Natural killer cell treated with Interleukin-12 subunit alpha and Interleukin-12 subunit beta and Interleukin-15 and Interleukin-18, amount 100 ng/mL, for 72 hours (primary cell): ENCODE measurements at regions not wholly inside any gene's neighbourhood (a gene's known extent, or its start where the extent isn't known, plus 50 kb on each side); places are given as distances from the start of the nearest gene placed in this dataset.

Experiments
- ATAC-seq, 2 donors: fragments of 150-1000 bp; cut with Tn5 transposase in 1 of 2; sonication (Bioruptor Pico), chemical (Tn5 transposase) in 1 of 2; 2 replicates each; pipeline ENCODE4 v1.10.0; 2021
- DNase-seq: peaks from one replicate; pipeline ENCODE4 v3.0.0; 2022; ENCODE audit warnings: low spot score
- H3K27ac Mint-ChIP-seq, 2 donors: 1 replicate in 1 of 2; 2 replicates in 1 of 2; pipeline ENCODE4 v1.8.0; 2022; ENCODE audit warnings: mixed read lengths in 2 of 2, mild to moderate bottlenecking in 1 of 2, moderate library complexity in 1 of 2
- H3K27me3 Mint-ChIP-seq, 2 donors: 1 replicate in 1 of 2; 2 replicates in 1 of 2; pipeline ENCODE4 v1.8.0; 2022; ENCODE audit warnings: mixed read lengths in 2 of 2
- H3K36me3 Mint-ChIP-seq: one replicate; pipeline ENCODE4 v1.8.0; 2022; ENCODE audit warnings: mixed read lengths
- H3K4me1 Mint-ChIP-seq, 2 donors: 1 replicate in 1 of 2; 2 replicates in 1 of 2; pipeline ENCODE4 v1.8.0; 2022; ENCODE audit warnings: low read depth in 2 of 2, mixed read lengths in 2 of 2, mild to moderate bottlenecking in 1 of 2
- H3K4me3 Mint-ChIP-seq: one replicate; pipeline ENCODE4 v1.8.0; 2022; ENCODE audit warnings: mixed read lengths
- H3K9me3 Mint-ChIP-seq: 2 replicates; pipeline ENCODE4 v1.8.0; 2022; ENCODE audit warnings: mixed read lengths

- Mint-ChIP-seq H3K27me3 (peaks cover 3 to 7% of the 10 kb centered on the region in 2 donors), H3K36me3 (no peaks in the 10 kb centered on the region), H3K4me1 (no peaks in the 10 kb centered on the region), H3K4me3 (no peak overlapping the region), H3K9me3 (peaks cover 5% of the 10 kb centered on the region), H3K27ac (no peak overlapping the region)
- no peak for ATAC-seq
- no peak for DNase-seq
Observed at GRCh38 chr7:155919391-155920067, 107.3 kb upstream of the SHH start.

GRCh38 chr7:155918720-155919390, 106.6 kb upstream of the SHH start:
- Mint-ChIP-seq H3K27ac (no peak overlapping the region), H3K4me3 (no peak overlapping the region), H3K9me3 (peaks cover 5% of the 10 kb centered on the region), H3K36me3 (no peaks in the 10 kb centered on the region), H3K27me3 (peaks cover 3 to 7% of the 10 kb centered on the region in 2 donors), H3K4me1 (no peaks in the 10 kb centered on the region)
- ATAC-seq: no peak
- DNase-seq: no peak

- Mint-ChIP-seq H3K4me3 (no peak overlapping the region), H3K4me1 (no peaks in the 10 kb centered on the region), H3K27ac (no peak overlapping the region), H3K9me3 (peaks cover 5% of the 10 kb centered on the region), H3K27me3 (peaks cover 3 to 7% of the 10 kb centered on the region in 2 donors), H3K36me3 (no peaks in the 10 kb centered on the region)
- ATAC-seq (no peak), DNase-seq (no peak)
Observed at GRCh38 chr7:155917836-155918430, 105.7 kb upstream of the SHH start.

- no peak for ATAC-seq
- H3K4me3 Mint-ChIP-seq: no peak overlapping the region
- H3K4me1 Mint-ChIP-seq: no peaks in the 10 kb centered on the region
- peaks cover 6% of the 10 kb centered on the region for H3K9me3 Mint-ChIP-seq
- DNase-seq: no peak
- no peaks in the 10 kb centered on the region for H3K36me3 Mint-ChIP-seq
- H3K27me3 Mint-ChIP-seq: peaks cover 3 to 10% of the 10 kb centered on the region in 2 donors
- H3K27ac Mint-ChIP-seq: no peak overlapping the region
Observed at GRCh38 chr7:155916926-155917655, 104.8 kb upstream of the SHH start.

GRCh38 chr7:155914341-155914740, 102.1 kb upstream of the SHH start:
- H3K36me3 Mint-ChIP-seq: no peaks in the 10 kb centered on the region
- DNase-seq: no peak
- peaks cover 9% of the 10 kb centered on the region for H3K9me3 Mint-ChIP-seq
- H3K27me3 Mint-ChIP-seq: peaks cover 3 to 15% of the 10 kb centered on the region in 2 donors
- ATAC-seq: no peak
- H3K27ac Mint-ChIP-seq: no peak overlapping the region
- no peak overlapping the region for H3K4me3 Mint-ChIP-seq
- H3K4me1 Mint-ChIP-seq: no peaks in the 10 kb centered on the region

- Mint-ChIP-seq H3K9me3 (peaks cover 8% of the 10 kb centered on the region), H3K4me3 (no peak overlapping the region), H3K4me1 (no peaks in the 10 kb centered on the region), H3K27ac (no peak overlapping the region), H3K36me3 (no peaks in the 10 kb centered on the region), H3K27me3 (peaks cover 3 to 13% of the 10 kb centered on the region in 2 donors)
- no peak for ATAC-seq
- DNase-seq: no peak
Observed at GRCh38 chr7:155913719-155914118, 101.5 kb upstream of the SHH start.

- Mint-ChIP-seq H3K4me3 (no peak overlapping the region), H3K27ac (no peak overlapping the region), H3K4me1 (no peaks in the 10 kb centered on the region), H3K36me3 (no peaks in the 10 kb centered on the region), H3K27me3 (peaks cover under 1 to 9% of the 10 kb centered on the region in 2 donors), H3K9me3 (peaks cover 4% of the 10 kb centered on the region)
- no peak for DNase-seq
- no peak for ATAC-seq
Observed at GRCh38 chr7:155913291-155913690, 101.0 kb upstream of the SHH start.

- Mint-ChIP-seq H3K36me3 (no peaks in the 10 kb centered on the region), H3K27ac (no peak overlapping the region), H3K27me3 (peaks cover 0 to 7% of the 10 kb centered on the region in 2 donors), H3K4me1 (no peaks in the 10 kb centered on the region), H3K9me3 (peaks cover 4% of the 10 kb centered on the region), H3K4me3 (no peak overlapping the region)
- no peak for DNase-seq
- ATAC-seq: no peak
Observed at GRCh38 chr7:155911471-155912105, 99.3 kb upstream of the SHH start.

- H3K9me3 Mint-ChIP-seq: peaks cover 4% of the 10 kb centered on the region
- H3K4me3 Mint-ChIP-seq: no peak overlapping the region
- no peaks in the 10 kb centered on the region for H3K36me3 Mint-ChIP-seq
- no peaks in the 10 kb centered on the region for H3K4me1 Mint-ChIP-seq
- no peak for DNase-seq
- ATAC-seq: no peak
- H3K27me3 Mint-ChIP-seq: peaks cover 0 to 7% of the 10 kb centered on the region in 2 donors
- H3K27ac Mint-ChIP-seq: no peak overlapping the region
Observed at GRCh38 chr7:155908385-155908784, 96.1 kb upstream of the SHH start.

- Mint-ChIP-seq H3K36me3 (no peaks in the 10 kb centered on the region), H3K9me3 (peaks cover 4% of the 10 kb centered on the region), H3K27me3 (peaks cover 0 to 7% of the 10 kb centered on the region in 2 donors), H3K27ac (no peak overlapping the region), H3K4me1 (no peaks in the 10 kb centered on the region), H3K4me3 (no peak overlapping the region)
- DNase-seq: no peak
- ATAC-seq: no peak
Observed at GRCh38 chr7:155907450-155908200, 95.4 kb upstream of the SHH start.

GRCh38 chr7:155901176-155901575, 88.9 kb upstream of the SHH start:
- no peaks in the 10 kb centered on the region for H3K9me3 Mint-ChIP-seq
- no peak for DNase-seq
- H3K4me3 Mint-ChIP-seq: no peak overlapping the region
- ATAC-seq: no peak
- no peaks in the 10 kb centered on the region for H3K36me3 Mint-ChIP-seq
- no peak overlapping the region for H3K27ac Mint-ChIP-seq
- H3K27me3 Mint-ChIP-seq: no peaks in the 10 kb centered on the region
- no peaks in the 10 kb centered on the region for H3K4me1 Mint-ChIP-seq

- H3K4me1 Mint-ChIP-seq: no peaks in the 10 kb centered on the region
Observed at GRCh38 chr7:155899596-155899995, 87.3 kb upstream of the SHH start.

GRCh38 chr7:155897758-155898386, 85.6 kb upstream of the SHH start:
- Mint-ChIP-seq H3K27me3 (no peaks in the 10 kb centered on the region), H3K9me3 (no peaks in the 10 kb centered on the region), H3K4me3 (no peak overlapping the region), H3K27ac (no peak overlapping the region), H3K36me3 (no peaks in the 10 kb centered on the region), H3K4me1 (no peaks in the 10 kb centered on the region)
- ATAC-seq: no peak
- DNase-seq: peak; percentile 5

More at GRCh38 chr7:155899596-155899995, 87.3 kb upstream of the SHH start:
- Mint-ChIP-seq H3K27ac (no peak overlapping the region), H3K36me3 (no peaks in the 10 kb centered on the region), H3K9me3 (no peaks in the 10 kb centered on the region), H3K4me3 (no peak overlapping the region), H3K27me3 (no peaks in the 10 kb centered on the region)
- DNase-seq: no peak
- ATAC-seq: no peak
